Choroid plexus epithelial cell (primary cell): ENCODE measurements at regions not wholly inside any gene's neighbourhood (a gene's known extent, or its start where the extent isn't known, plus 50 kb on each side); places are given as distances from the start of the nearest gene placed in this dataset.
"Not testable (repeated sequence)": the region's sequence is repeated elsewhere in the genome, so short reads cannot be mapped to it uniquely, and the experiment has no call there.

Experiments
- DNase-seq: peaks from one replicate; pipeline ENCODE4 v3.0.0-alpha.2; 2010; ENCODE audit warnings: low read depth
- H3K4me3 ChIP-seq: 2 replicates; pipeline ENCODE4 v1.5.1; 2011; ENCODE audit warnings: low read depth, mild to moderate bottlenecking, control low read depth, low read length, moderate library complexity
- TF ChIP-seq, protein P1 (sequence below): conservative IDR thresholded peaks from 2 replicates; pipeline ENCODE4 v1.5.1; 2011; ENCODE audit warnings: low read depth, mild to moderate bottlenecking, control low read depth, inconsistent platforms, low read length, moderate library complexity

- TF ChIP-seq, protein P1, sequence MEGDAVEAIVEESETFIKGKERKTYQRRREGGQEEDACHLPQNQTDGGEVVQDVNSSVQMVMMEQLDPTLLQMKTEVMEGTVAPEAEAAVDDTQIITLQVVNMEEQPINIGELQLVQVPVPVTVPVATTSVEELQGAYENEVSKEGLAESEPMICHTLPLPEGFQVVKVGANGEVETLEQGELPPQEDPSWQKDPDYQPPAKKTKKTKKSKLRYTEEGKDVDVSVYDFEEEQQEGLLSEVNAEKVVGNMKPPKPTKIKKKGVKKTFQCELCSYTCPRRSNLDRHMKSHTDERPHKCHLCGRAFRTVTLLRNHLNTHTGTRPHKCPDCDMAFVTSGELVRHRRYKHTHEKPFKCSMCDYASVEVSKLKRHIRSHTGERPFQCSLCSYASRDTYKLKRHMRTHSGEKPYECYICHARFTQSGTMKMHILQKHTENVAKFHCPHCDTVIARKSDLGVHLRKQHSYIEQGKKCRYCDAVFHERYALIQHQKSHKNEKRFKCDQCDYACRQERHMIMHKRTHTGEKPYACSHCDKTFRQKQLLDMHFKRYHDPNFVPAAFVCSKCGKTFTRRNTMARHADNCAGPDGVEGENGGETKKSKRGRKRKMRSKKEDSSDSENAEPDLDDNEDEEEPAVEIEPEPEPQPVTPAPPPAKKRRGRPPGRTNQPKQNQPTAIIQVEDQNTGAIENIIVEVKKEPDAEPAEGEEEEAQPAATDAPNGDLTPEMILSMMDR, result no peak
- no peak for DNase-seq
- no peak overlapping the region for H3K4me3 ChIP-seq
Measured at GRCh38 chr11:25779033-25779432, 552.9 kb upstream of the ANO3 start.

DNA sequence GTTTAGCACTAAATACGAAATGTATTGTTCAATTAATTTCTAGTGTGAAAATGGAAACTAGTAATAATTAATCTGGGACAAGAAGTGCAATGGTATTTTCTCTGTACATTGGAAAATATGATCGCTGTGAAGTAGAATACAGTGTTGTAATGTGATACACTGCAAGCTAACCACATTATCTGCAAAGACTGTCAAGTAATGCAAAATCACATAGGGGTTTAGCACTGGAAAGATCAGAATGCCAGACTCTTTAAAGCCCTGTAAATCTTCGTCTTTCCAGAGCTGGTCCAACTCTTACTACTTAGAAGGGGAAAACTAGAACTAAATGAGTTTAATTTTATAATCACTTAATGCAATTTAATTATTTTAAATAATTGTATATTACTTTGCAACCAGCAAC, 544.5 kb upstream of the ANO3 start:
- DNase-seq, result no peak
- no peak overlapping the region for H3K4me3 ChIP-seq
- TF ChIP-seq, protein P1, result no peak

DNA sequence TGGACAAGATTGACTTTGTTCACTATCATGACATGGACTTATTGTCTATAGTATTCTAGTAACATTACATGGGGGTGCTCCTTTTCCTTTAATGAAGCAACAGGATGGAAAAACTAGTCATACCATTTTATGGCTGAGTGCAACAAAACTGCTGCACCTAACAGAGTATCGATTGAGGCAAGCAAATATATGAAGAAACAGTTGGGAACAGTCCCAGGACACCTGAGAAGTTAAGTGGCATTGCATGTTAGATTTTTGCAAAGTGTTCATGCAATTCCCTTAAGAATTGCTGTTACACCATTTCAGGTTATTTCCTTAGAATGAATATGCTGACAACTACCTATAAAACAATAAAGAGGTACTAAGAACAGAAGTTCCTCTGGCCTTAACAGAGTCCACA, 541.5 kb upstream of the ANO3 start:
- TF ChIP-seq, protein P1, result no peak
- DNase-seq, result no peak
- H3K4me3 ChIP-seq, result no peak overlapping the region

GRCh38 chr11:25793637-25794036, 538.3 kb upstream of the ANO3 start:
- no peak for DNase-seq
- no peak overlapping the region for H3K4me3 ChIP-seq
- TF ChIP-seq, protein P1, result no peak

DNA sequence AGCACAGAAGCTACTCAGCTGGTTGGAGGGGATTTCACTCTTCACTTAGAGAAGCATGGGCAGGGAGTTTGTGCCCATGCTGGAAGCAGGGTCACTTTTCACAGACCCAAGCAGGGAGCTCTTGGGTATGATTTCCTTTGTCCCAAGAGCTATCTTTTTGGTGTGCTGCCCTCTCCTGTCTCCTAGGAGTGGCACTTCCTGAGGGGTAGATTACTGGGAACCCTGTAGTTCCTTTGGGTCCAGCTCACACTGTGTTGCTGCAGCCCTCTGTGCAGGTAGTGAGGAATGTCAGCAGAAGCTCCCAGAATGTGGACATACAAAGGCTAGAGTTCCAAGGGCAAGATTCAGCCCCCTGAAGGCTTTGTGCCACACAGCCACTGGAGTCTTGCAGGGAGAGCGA, 537.1 kb upstream of the ANO3 start:
- H3K4me3 ChIP-seq, result no peak overlapping the region
- TF ChIP-seq, protein P1, result no peak
- no peak for DNase-seq

DNA sequence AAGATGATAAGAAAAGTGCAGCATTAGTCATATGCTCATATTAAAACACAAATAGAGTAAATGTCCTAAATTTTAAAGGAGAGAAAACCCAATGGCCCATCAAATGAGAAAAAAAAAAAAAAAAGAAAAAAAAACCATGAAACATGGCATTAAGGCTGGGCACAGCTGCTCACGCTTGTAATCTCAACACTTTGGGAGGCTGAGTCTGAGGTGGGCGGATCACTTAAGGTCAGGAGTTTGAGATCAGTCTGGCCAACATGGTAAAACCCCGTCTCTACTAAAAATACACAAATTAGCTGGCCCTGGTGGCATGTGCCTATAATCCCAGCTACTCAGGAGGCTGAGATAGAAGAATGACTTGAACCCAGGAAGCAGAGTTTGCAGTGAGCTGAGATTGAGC, 515.5 kb upstream of the ANO3 start:
- H3K4me3 ChIP-seq, result no peak overlapping the region
- no peak for DNase-seq
- TF ChIP-seq, protein P1, result no peak

GRCh38 chr11:25824688-25825087, 507.2 kb upstream of the ANO3 start:
- H3K4me3 ChIP-seq, result no peak overlapping the region
- TF ChIP-seq, protein P1, result no peak
- DNase-seq, result no peak

DNA sequence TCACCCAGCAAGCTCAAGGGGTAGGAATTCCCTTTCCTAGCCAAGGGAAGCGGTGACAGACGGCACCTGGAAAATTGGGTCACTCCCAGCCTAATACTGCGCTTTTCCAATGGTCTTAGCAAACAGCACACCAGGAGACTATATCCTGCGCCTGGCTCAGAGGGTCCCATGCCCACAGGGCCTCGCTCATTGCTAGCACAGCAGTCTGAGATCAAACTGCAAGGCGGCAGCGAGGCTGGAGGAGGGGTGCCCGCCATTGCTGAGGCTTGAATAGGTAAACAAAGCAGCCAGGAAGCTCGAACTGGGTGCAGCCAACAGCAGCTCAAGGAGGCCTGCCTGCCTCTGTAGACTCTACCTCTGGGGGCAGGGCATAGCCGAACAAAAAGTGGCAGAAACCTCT, 500.4 kb upstream of the ANO3 start:
- not testable (repeated sequence) for H3K4me3 ChIP-seq, DNase-seq
